ENCODE measurements at regions not wholly inside any gene's neighbourhood (a gene's known extent, or its start where the extent isn't known, plus 50 kb on each side); places are given as distances from the start of the nearest gene placed in this dataset.

DNA sequence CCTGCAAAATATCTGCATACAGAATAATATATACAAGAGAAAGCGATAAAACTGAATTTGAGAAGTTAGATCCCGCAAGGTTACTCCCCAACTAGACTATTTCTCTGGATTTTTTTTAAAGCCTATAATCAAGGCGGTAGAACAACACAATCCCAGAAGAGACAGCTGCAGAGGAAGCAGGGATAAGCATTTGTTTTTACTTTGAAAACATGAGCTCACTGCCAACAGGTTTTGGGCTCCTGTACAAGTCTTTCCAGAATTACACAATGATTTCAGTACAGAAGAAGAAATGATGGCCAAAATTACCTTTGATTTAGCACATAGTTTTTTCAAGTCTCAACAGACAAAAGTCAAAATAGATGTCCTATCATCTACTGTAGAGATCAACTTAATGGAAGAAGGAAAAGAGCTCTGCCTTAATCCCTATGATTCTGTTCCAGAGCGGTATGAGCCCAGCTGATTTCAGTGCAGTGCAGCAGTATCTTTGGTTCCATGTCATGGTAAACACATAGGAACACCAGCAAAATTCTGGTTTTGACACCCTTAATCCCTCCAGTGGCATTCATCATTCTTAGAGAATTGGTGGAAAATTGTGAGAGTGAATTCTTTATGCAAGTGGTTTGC lies 304.3 kb downstream of the HDGFL1 start:
- no peak for TF ChIP-seq POLR2A (IDR thresholded peaks at IDR 0.05)
- TF ChIP-seq, protein P1, sequence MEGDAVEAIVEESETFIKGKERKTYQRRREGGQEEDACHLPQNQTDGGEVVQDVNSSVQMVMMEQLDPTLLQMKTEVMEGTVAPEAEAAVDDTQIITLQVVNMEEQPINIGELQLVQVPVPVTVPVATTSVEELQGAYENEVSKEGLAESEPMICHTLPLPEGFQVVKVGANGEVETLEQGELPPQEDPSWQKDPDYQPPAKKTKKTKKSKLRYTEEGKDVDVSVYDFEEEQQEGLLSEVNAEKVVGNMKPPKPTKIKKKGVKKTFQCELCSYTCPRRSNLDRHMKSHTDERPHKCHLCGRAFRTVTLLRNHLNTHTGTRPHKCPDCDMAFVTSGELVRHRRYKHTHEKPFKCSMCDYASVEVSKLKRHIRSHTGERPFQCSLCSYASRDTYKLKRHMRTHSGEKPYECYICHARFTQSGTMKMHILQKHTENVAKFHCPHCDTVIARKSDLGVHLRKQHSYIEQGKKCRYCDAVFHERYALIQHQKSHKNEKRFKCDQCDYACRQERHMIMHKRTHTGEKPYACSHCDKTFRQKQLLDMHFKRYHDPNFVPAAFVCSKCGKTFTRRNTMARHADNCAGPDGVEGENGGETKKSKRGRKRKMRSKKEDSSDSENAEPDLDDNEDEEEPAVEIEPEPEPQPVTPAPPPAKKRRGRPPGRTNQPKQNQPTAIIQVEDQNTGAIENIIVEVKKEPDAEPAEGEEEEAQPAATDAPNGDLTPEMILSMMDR (IDR thresholded peaks at IDR 0.05), result no peak

Measured in right lobe of liver (tissue), 4 donors.